Activated CD4-positive, alpha-beta T cell treated with anti-CD3 and anti-CD28 coated beads, Interleukin-2, amount 50 U/mL, for 4 hours (primary cell): ENCODE measurements at regions not wholly inside any gene's neighbourhood (a gene's known extent, or its start where the extent isn't known, plus 50 kb on each side); places are given as distances from the start of the nearest gene placed in this dataset.

ENCODE experiments used
- DNase-seq, 2 experiments: peaks; one replicate each; pipeline ENCODE4 v3.0.0-alpha.2; 2020

DNA sequence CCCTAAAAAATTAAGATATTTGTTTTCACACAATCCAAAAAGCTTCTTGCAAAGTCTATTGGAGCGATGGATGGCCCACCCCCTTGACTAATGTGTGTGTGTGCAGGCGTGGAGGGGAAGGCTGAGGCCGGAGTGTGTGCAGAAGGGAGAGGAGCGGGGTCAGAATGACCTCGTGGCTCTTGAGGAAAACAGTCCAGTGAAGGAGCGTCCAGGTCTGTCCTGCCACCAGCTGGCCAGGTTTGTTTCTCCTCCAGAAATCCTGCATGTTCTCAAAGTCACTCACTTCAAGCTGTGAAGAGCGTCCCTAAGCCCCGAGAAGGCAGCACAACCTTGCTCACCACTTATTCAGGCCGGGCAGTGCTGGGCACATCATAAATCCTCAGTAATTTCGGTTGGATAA lies 69.5 kb upstream of the SSX2IP start:
- no peak for DNase-seq

- DNase-seq: no peak
These were observed 68.8 kb upstream of the SSX2IP start for GRCh38 chr1:84758968-84759491.

DNA sequence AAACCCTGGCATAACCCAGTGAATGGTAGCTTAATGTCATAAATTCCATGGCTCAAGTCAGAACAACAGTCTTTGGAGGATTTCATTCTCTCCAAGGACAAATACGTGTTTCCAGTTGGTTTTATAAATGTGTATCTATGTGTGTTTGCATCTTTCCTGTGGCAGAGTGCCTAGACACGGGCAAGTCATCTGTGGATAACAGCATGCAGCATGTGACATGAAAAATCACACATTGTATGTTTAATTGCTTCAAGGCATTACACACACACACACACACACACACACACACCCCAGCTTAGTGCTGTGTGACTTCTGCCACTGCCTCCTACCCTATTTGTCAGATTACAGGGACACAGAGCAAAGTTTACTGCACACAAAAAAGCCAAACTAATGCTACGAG lies 68.2 kb upstream of the SSX2IP start:
- DNase-seq: no peak

- DNase-seq: no peak
These were observed 67.0 kb upstream of the SSX2IP start for GRCh38 chr1:84757301-84757700.

DNA sequence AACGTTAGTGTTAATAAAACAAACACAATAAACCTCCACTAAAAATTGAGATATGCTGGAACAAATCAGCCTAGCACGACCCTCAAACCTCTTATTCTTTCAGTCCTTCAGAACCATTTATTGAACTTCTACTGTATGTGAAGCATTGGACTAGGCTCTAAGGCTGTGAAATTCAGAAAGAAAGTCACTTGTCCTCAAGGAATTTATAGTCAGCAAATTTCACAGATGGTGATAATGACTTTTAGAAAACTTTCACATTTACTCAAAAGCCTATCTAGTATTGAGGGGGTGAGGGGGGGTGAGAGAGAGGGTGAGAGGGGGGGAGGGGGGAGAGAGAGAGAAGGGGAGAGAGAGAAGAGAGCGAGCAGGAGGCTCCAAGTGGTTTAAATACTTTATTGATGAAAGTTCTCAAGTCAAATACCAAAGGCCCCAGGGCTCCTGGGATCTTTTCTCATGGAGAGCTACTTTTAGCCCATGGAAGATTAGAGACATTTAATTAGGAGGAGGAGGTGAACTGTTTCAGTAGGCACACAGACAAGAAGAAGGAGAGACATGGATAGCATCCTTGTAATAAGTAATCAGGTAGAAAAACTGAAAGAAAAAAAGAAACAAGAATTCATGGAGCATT lies 66.3 kb upstream of the SSX2IP start:
- DNase-seq: no peak

DNA sequence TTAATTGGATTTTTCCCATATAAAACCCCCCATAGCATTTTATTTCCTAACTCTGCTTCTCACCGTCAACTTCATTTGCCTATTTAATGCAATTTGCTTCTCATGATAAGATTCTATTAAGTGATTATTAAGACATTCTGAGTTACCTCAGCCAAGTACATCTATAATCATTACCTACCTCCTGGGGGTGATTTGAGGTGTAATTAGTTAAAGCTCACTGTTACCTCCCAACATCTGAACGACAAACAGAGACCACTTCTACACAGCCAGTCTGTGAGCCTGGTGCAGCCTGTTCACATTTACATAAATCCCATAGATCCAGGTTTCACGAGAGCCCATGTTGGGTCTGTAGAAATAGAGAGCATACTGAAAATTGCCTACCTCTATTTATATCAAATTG lies 65.7 kb upstream of the SSX2IP start:
- DNase-seq: no peak

DNA sequence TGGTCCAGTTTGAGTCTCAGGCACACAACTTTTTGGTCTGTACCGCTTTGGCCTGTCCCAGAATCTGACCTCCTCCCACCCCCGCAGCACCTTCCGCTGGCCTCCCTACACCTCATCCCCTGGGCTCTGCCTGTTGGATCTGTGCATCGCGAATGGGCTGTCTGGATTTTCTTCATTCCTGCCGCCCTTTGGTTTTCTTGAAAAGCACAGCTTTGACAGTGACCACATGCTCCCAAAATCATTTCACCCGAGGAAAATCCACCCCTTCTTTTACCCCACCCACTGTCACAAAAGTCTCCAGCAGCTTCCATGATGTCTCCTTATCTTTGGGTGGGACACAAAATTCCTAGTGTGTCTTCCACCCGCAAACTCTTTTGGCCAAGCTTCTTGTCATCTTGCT lies 65.0 kb upstream of the SSX2IP start:
- no peak for DNase-seq

DNA sequence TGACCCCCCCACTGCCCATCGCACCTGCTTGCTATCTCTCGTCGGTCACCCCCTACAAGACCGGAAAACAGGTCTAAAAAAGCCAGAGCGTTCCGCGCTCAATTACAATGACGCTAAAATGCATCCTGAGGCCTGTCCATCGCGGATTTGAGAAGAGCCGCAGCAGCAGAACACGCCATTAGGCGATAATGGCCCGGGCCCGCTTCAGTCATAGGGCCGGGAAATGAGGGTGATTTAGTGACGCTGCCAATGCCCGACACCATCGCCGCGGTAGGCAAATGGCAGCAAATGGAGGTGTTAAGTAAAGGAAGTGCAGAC lies 64.1 kb upstream of the SSX2IP start:
- DNase-seq: no peak

- DNase-seq: peak; percentile 71 to 72
These were observed 63.5 kb upstream of the SSX2IP start for GRCh38 chr1:84753516-84754385.

GRCh38 chr1:84750110-84750730 lies 60.0 kb upstream of the SSX2IP start:
- no peak for DNase-seq

DNA sequence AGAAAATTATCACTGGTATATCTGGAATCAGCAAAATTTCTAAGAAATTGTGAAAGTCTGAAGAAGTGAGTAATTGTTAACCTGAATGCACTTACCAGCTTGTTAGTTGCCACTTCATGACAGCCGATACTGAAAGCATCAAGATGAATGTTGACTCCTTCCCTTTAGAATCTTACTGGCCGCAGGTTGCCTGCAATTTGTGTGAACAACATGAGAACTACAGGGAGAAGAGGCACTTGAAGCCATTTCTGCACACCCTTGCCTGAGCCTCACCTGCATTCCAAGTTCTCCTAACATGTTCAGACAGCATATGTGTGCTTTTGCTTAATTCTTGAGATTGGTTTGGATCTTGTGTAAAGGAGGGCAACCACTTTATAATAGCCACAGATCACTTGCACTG lies 59.2 kb upstream of the SSX2IP start:
- DNase-seq: no peak

- DNase-seq: no peak
These were observed 58.1 kb upstream of the SSX2IP start for GRCh38 chr1:84748364-84748763.

- no peak for DNase-seq
These were observed 55.6 kb upstream of the SSX2IP start for GRCh38 chr1:84745857-84746256.

DNA sequence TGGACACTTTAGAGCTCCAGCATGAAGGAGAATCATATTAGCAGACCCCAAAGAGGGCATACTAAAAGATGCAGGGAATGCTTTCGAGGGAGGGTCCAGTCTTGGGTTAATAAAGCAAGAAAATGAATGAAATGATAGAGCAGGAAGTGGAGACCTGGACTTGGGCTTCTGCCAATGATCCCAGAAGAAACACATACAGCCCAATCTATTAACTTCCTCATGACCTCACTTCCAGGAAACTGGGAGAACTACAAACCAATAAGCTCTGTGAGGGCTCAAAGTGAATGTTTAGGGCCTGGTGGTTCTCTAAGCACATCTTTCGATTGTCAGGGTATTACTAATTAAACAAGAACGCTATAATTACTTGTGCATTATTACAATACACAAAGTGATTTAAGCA lies 53.6 kb upstream of the SSX2IP start:
- DNase-seq: no peak

GRCh38 chr1:84742653-84743052 lies 52.4 kb upstream of the SSX2IP start:
- no peak for DNase-seq

DNA sequence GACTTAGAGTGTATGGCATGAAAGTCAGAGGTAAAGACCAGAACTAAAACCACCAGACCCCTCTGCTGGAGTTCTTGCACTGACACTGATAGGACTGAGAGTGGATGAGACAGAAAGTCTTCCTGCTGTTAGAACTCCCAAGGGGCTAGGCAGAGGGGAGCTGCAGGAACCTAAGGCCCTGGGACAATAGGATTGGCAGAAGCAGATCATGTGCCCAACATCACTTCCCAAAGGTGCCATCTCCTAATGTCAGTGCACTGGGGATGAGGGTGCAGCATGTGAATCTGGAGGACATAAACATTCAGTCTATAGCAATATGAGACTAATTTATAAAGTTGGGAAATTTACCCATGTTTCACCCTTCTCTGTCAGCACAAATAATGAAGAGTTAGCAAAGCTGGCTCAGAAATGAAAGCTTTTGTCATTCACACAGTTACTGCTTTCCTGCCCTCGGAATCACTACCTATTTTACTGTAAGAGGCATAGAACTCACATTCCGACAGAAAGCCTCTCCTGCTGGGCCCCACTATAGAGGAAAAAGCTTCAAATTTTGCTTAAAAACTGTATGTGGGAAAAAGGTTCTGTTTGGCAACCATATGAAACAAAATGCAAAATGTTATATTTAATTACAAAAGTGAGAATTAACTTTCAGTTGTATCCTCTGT lies 49.9 kb upstream of the SSX2IP start:
- no peak for DNase-seq
